AML-193 (cell line): ENCODE measurements at regions not wholly inside any gene's neighbourhood (a gene's known extent, or its start where the extent isn't known, plus 50 kb on each side); places are given as distances from the start of the nearest gene placed in this dataset.
"Not testable (repeated sequence)": the region's sequence is repeated elsewhere in the genome, so short reads cannot be mapped to it uniquely, and the experiment has no call there.

Source experiments
- DNase-seq, 2 experiments: peaks; one replicate each; lab custom pipeline; 2025; lab: John Stamatoyannopoulos, UW

GRCh38 chr5:63205976-63206375 lies 627.4 kb downstream of the LRRC70 start:
- no peak for DNase-seq

DNA sequence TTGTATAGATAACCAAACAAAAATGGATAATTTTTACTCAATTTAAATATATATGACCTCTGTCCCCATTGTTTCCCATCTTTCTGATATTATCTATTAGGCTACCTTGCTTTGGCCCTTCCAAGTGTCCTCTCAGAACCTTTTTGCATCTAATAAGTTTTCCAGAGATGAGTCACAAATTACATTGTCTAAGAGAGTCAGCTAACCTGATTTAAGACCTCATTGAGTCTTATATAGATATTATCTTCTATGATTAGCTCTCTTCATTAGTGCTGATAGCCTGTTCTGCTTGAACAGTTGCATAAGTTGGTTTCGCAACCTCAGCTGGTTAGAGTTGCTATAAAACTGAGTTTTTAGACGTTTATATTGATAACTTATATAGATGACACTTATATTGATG lies 623.1 kb downstream of the LRRC70 start:
- no peak for DNase-seq

DNA sequence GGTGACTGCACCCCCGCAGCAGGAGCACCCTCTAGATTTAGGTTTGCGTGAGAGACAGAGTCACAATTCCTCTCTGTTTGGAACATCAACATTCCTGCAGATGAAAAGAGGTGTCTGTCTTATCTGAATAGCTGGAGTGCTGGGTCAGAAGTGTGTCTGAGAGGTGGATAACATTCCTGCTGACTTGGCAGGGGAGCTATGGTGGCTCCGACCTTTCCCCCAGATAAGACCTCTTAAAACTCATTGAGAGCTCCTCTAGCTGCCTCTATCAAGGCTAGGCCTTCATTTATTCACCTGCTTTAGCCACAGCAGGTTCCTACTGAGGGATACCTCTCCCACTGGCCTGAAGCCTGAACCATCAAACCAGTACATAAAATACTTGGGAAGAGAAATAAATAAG lies 615.5 kb downstream of the LRRC70 start:
- DNase-seq = no peak

DNA sequence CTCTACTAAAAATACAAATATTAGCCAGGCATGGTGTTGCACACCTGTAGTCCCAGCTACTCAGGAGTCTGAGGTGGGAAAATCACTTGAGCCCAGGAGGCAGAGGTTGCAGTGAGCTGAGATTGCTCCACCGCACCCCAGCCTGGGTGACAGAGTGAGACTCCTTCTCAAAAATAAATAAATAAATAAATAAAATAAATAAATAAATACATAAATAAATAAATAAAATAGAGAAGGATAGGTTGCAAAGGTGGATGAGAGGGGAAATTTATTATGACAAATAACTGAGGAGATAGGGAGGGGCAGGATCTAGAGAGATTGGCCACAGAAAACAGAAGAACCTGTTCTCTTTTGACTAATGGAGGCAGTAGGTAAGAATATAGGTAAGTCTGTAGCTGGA lies 601.6 kb downstream of the LRRC70 start:
- not testable (repeated sequence) for DNase-seq

DNA sequence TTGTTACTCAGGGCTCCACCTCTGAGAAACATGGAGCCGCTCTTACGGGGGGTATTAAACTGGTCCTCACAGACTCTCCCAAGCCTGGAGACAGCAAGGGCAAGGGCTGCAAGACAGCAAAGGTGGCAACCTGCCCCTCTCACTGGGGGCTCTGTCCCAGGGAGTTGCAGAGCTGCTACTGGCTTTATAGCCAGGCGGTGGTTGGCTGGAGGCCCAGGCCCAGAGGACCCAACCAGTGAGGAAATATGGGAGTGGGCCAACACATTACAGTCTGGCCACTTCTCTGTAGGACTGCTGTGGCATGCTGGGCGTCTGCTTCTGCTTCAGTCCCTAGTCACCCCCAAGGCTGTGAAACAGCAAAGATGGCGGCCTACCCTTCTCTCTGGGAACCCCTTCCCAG lies 597.2 kb downstream of the LRRC70 start:
- DNase-seq = no peak

DNA sequence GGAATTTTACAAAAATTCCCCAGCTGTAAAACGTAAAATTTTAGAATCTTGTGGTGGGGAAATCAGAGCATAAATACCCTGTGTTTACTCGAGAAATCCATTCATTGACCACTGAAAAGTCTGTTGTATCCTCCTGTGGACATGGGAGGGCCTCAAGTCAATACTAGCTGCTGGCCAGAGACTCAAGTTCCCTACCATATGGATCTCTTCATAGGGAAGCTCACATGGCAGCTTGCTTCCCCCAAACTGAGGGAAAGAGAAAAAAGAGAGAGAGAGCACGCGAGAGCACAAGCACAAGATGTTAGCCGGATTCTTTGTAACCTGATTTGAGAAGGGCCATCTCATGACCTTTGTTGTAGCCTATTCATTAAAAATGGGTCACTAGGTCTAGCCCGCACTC lies 591.9 kb downstream of the LRRC70 start:
- no peak for DNase-seq

DNA sequence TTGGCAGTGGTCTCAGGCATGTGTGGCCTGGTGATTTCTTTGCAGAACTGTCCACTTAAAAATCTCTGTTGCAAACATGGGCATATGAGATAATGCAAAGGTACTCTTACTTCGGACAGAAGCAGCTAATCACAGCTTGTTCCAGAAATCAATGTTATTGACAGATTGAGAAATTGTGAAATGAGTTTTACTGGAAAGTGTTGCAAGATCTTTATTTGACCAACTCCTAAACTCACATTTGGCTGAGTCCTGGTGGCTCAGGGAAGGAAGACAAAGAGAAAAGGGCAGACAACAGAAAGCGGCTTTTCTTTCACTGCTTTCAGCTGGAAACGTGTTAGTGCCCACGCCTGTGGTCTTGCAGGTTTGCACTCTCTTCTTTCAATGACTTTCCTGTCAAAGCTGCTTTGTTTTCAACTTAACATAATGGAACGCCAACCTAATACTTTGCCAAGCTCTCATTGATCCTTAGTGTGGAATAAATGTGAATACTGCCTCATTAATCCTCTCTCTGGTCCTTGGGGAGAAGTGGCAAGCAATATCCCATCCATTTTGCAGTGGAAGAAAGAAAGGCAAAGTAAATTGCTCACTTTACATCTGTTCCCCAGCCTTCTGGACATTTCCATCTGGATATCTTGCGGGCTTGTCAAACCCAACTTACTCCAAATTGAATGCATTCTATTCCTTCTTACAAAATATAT lies 586.4 kb downstream of the LRRC70 start:
- no peak for DNase-seq

GRCh38 chr5:63164339-63164738 lies 585.7 kb downstream of the LRRC70 start:
- DNase-seq = no peak

GRCh38 chr5:63155310-63155631 lies 576.7 kb downstream of the LRRC70 start:
- no peak for DNase-seq

GRCh38 chr5:63154476-63155309 lies 576.1 kb downstream of the LRRC70 start:
- no peak for DNase-seq

- no peak for DNase-seq
Observed at GRCh38 chr5:63152871-63153270, 574.3 kb downstream of the LRRC70 start.

DNA sequence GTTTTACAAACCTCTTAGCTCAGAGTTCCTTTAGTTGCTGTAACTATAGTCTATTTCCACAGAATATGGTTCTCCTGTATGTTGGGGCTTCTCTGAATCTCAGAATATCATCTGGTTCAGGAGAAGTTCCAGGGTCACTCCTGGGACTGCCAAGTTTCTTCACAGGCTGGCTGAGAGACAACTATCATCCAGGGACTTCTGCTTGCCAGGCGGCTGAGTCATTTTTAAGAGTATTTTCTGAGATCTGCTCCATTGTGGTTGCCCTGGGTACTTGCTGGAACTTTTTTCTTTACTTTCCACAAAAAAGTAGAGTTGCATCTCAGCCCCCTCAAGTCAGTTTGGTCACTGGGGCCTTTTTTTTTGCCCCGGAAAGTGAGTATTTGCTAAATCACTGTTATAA lies 566.5 kb downstream of the LRRC70 start:
- no peak for DNase-seq

DNA sequence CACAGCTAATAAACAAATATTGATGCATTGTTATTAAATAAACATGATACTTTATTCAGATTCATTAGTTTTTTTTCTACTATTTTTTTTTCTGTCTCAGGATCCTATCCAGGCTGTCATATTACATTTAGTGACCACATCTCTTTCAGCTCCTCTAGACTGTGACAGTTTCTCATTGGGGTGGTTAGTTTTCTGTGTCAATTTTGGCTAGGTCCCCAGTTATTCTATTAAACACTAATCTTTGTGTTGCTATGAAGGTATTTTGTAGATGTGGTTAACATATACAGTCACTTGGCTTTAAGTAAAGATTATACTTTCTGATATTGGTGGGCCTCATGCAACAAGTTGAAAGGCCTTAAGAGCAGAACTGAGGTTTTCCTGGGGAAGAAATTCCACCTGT lies 563.0 kb downstream of the LRRC70 start:
- DNase-seq = no peak

DNA sequence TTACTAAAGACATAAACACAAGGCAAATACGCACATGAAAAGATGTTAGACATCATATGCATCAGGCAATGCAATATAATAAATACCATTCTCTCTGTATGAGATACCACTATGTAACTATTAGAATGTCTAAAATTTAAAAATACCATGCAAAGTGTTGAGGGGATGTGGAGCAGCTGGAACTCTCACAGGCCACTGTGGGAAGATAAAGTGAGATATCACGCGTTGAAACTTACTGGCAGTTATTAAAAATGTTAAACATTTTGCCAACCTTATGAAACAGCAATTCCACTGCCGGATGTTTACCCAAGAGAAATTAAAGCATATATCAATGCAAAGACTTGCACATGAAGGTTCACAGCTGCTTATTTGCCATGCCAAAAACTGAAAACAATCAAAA lies 556.7 kb downstream of the LRRC70 start:
- DNase-seq = no peak

- no peak for DNase-seq
Observed at GRCh38 chr5:63131626-63132285, 553.1 kb downstream of the LRRC70 start.

GRCh38 chr5:63128761-63129160 lies 550.1 kb downstream of the LRRC70 start:
- no peak for DNase-seq

GRCh38 chr5:63128018-63128417 lies 549.4 kb downstream of the LRRC70 start:
- no peak for DNase-seq

GRCh38 chr5:63127054-63127453 lies 548.4 kb downstream of the LRRC70 start:
- no peak for DNase-seq

DNA sequence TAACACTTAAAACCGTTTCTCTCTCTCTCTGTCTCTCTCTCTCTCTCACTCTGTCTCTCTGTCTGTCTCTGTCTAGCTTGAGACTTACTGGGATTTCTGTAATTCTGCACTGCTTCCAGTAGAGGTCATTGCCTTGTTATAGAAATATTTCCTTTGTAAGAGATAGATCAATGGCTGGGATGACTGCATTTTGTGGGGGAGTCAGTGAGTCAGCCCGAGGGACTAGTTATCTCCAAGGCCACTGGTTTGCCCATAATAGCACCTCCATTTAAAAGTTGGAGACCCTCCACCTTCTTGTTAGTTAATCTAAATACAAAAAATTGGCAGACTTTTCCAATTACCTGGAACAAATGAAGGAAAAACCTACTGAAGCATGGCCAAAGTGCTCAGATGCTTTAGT lies 547.2 kb downstream of the LRRC70 start:
- DNase-seq = peak; percentile 2 to 13

GRCh38 chr5:63125392-63125791 lies 546.8 kb downstream of the LRRC70 start:
- no peak for DNase-seq

- DNase-seq = no peak
Observed at GRCh38 chr5:63124266-63124665, 545.6 kb downstream of the LRRC70 start.

DNA sequence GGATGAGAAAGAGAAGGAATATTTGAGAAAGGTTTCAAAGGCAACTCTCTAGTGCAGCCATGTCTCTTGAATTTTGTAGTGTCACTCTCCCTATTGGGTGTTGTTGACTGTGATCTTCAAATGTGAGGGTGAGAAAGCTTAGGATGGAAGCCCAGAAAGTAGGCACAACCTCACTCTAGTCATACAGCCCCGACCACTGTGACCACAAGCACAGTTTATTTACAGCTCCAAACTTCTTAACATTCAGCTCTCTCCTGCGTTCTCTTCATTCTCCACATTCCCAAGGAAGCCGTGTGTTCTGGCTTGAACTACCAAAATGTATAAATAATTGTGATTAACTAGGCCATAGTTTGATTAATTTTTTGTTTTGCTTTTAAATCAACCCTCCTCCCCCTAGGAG lies 542.9 kb downstream of the LRRC70 start:
- no peak for DNase-seq

DNA sequence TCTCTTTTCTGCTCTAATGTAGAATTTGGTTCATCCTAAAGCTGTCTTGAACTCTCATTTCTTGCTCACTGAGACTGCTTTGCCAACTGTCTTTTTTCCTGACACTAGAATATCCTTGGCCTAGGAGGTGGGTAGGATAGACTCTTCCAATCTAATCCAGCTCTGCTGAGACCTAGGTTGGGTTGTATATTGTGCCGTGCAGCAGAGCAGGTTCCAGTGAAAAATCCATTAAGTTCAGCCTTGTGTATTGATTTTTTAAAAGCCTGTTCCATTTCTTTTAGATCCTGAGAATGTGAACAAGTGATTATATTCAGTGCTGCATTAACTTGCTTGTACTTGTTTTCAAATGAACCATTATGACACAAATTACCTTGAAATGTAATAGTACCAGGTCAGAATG lies 539.6 kb downstream of the LRRC70 start:
- no peak for DNase-seq
